GM06990 (cell line): ENCODE measurements at regions not wholly inside any gene's neighbourhood (a gene's known extent, or its start where the extent isn't known, plus 50 kb on each side); places are given as distances from the start of the nearest gene placed in this dataset.

ENCODE experiments used
- DNase-seq: peaks from one replicate; pipeline ENCODE4 v3.0.0-alpha.2; 2011; ENCODE audit not compliant: insufficient read length; ENCODE audit errors: extremely low read depth
- H3K27me3 ChIP-seq: replicated peaks from 2 replicates; pipeline ENCODE4 v1.6.0; 2011; ENCODE audit warnings: low read length; ENCODE audit not compliant: control insufficient read depth, insufficient read depth
- H3K36me3 ChIP-seq: 2 replicates; pipeline ENCODE4 v1.5.1; 2011; ENCODE audit warnings: low read length; ENCODE audit not compliant: control insufficient read depth, insufficient read depth
- H3K4me3 ChIP-seq: replicated peaks from 2 replicates; pipeline ENCODE4 v1.5.1; 2011; ENCODE audit warnings: low read depth, mild to moderate bottlenecking, control low read depth, low read length
- TF ChIP-seq, protein P1 (sequence below): IDR thresholded peaks from 2 replicates; pipeline ENCODE4 v1.5.1; 2011; ENCODE audit warnings: low read length, control low read depth, mild to moderate bottlenecking, inconsistent platforms; ENCODE audit not compliant: insufficient read depth, poor library complexity, severe bottlenecking

DNA sequence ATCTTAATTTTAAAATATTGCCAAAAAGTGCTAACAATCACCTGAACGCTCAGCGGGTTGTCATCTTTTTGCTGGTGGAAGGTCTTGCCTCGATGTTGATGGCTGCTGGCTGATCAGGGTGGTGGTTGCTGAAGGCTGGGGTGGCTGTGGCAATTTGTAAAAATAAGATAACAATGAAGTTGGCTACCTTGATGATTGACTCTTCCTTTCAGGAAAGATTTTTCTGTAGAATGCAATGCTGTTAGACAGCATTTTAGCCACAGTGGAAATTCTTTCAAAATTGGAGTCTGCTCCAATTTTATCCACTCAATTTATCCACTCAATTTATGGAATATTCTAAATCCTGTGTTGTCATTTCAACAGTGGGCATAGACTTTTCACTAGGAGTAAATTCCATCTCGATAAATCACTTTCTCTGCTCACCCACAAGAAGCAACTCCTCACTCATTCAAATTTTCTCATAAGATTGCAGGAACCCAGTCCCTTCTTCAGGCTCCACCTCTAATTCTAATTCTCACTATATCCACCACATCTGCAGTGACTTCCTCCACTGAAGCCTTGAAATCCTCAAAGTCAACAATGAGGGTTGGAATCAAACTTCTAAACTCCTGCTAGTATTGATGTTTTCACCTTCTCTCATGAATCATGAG is 78.8 kb downstream of the LINC01488 start:
- DNase-seq = no peak
- Histone ChIP-seq H3K36me3 (no peaks in the 10 kb centered on the region), H3K4me3 (no peak overlapping the region), H3K27me3 (no peaks in the 10 kb centered on the region; the same call in 1 of the 2 replicates)
- TF ChIP-seq, protein P1, sequence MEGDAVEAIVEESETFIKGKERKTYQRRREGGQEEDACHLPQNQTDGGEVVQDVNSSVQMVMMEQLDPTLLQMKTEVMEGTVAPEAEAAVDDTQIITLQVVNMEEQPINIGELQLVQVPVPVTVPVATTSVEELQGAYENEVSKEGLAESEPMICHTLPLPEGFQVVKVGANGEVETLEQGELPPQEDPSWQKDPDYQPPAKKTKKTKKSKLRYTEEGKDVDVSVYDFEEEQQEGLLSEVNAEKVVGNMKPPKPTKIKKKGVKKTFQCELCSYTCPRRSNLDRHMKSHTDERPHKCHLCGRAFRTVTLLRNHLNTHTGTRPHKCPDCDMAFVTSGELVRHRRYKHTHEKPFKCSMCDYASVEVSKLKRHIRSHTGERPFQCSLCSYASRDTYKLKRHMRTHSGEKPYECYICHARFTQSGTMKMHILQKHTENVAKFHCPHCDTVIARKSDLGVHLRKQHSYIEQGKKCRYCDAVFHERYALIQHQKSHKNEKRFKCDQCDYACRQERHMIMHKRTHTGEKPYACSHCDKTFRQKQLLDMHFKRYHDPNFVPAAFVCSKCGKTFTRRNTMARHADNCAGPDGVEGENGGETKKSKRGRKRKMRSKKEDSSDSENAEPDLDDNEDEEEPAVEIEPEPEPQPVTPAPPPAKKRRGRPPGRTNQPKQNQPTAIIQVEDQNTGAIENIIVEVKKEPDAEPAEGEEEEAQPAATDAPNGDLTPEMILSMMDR = no peak

DNA sequence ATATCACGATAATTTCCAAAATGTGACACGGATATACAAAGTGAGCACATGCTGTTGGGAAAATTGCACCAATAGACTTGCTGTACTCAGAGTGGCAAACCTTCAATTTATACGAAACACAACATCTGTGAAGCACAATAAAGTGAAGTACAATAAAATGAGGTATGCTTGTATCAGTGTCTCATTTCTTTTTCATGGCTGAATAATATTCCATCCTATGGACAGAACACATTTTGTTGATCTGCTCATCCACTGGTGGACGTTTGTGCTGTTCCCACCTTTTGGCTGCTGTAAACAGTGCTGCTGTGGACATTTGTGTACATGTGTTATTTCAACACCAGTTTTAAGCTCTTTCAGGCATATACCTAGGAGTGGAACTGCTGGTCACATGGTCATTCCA is 78.7 kb upstream of the CCND1 start:
- Histone ChIP-seq H3K4me3 (no peak overlapping the region), H3K27me3 (no peaks in the 10 kb centered on the region; the same call in 1 of the 2 replicates), H3K36me3 (no peaks in the 10 kb centered on the region)
- TF ChIP-seq, protein P1 = no peak
- DNase-seq = no peak

DNA sequence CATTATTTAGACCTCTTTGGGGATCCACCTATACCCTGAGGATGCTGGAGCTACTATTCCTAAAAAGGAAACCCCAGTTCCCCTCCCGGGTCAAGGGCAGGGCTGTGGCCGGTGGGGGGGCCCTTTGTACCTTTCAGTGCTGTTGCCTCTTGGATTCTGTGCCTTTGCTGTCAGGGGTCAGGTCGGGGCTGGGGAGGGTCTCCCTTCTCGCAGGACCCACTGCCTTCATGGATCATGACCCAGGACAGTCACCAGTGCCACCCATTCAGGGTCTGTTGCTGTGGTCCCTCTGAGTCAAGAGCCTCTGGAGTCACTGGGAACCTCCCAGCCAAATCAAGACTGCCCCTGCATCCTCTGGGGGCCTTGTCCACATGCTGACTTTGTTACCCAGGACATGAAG is 78.1 kb upstream of the CCND1 start:
- Histone ChIP-seq H3K27me3 (no peaks in the 10 kb centered on the region; the same call in 1 of the 2 replicates), H3K36me3 (no peaks in the 10 kb centered on the region), H3K4me3 (no peak overlapping the region)
- no peak for DNase-seq
- TF ChIP-seq, protein P1 = no peak

DNA sequence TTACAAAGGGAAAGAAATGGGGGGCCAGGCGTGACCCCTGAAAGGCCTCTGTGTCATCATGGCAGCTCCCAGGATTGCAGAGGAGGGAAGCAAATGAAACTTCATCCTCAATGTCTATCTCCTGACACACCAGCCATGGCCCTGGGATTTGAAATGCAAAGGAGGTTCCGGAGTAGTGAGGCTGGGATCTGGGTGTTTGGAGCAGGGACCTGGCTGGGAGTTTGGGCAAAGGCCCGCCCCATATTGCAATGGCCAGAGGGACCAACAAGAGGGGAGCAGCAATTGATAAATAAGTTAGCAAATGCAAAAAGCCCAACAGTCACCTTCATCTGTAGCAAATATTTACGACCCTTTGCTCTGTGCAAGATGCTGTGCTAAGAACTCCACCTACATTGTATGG is 77.7 kb upstream of the CCND1 start:
- Histone ChIP-seq H3K27me3 (no peaks in the 10 kb centered on the region; the same call in 1 of the 2 replicates), H3K36me3 (no peaks in the 10 kb centered on the region), H3K4me3 (no peak overlapping the region)
- TF ChIP-seq, protein P1 = no peak
- DNase-seq = no peak

DNA sequence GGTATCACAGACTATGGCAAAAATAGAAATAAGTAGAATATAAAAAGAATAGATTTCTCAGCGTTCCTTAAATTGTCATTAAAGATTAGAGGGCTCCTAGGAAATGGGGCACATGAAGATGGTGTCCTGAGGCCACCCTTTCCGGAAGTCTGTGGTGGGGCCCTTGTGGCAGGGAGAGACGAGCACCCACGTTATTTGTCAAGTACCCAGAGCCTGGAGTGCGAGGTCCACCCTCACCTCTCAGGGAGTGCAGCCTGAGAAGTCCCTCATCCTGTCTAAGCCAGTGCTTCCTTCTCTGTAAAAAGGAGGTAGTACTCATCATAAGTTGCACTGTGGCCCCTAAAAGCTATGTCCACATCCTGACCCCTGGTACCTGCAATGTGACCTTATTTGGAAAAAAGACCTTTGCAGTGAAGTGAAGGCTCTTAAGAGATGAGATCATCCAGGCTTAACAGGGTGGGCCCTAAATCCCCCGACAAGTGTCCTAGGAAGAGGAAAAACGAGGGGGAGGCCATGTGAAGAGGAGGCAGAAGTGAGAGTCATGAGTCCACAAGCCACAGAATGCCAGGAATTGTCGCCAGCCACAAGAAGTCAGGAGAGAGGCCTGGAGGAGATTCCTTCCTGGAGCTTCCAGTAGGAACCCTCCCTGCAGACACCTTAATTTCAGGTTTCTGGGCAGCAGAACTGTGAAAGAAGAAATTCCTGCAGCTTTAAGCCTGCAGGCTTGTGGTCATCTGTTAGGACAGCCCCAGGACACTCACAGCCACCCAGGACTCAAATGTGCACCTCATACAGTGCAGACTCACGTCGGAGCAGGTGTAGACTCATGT is 76.8 kb upstream of the CCND1 start:
- H3K4me3 ChIP-seq = no peak overlapping the region
- TF ChIP-seq, protein P1 = no peak
- no peaks in the 10 kb centered on the region for H3K36me3 ChIP-seq
- H3K27me3 ChIP-seq = no peaks in the 10 kb centered on the region; the same call in 1 of the 2 replicates
- DNase-seq = no peak
